Left renal cortex interstitium (tissue), 4 donors: ENCODE measurements at regions not wholly inside any gene's neighbourhood (a gene's known extent, or its start where the extent isn't known, plus 50 kb on each side); places are given as distances from the start of the nearest gene placed in this dataset.

Source experiments
- DNase-seq, 4 donors: peaks; one replicate each; pipeline ENCODE4 v3.0.0-alpha.2; 2013; ENCODE audit warnings: low read depth in 4 of 4, low spot score in 2 of 4, missing footprints in 1 of 4

DNA sequence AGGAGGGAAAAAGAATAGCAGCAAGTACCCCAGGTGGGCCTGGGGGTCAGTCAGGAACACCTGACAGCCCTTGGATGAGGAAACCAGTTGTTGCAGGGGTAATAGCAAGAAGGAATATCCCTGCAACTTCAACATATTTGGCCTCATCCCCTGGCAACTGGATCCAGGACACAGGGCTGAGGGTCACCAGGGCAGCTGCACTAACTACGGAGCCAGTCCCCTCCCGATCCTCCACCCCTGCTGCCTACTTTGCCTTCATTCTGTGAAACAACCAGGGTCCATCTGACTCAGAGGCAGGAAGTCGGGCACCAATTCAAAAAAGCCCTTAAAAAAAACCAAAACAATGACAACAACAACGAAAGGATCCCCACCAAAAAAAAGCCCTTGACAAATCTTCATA, 52.9 kb downstream of the FRMPD3 start:
- no peak for DNase-seq

GRCh38 chrX:107504006-107504405, 54.6 kb downstream of the FRMPD3 start:
- DNase-seq = no peak

DNA sequence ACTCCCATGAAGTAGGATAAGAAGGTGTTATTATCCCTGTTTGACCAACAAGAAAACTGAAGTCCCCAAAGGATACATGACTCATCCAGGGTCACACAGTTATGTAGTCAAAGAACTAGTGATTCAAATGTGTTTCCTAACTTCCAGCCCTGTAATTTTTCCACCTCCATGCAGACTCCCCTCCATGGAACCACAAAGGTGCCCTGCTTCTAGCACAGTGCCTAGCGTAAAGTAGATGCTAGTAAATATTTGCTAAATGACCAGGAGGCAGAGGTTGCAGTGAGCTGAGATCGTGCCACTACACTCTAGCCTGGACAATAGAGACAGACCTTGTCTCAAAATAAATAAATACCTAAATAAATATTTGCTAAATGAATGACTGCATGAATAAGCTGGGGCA, 55.8 kb downstream of the FRMPD3 start:
- no peak for DNase-seq

GRCh38 chrX:107506596-107507031, 57.2 kb downstream of the FRMPD3 start:
- no peak for DNase-seq

DNA sequence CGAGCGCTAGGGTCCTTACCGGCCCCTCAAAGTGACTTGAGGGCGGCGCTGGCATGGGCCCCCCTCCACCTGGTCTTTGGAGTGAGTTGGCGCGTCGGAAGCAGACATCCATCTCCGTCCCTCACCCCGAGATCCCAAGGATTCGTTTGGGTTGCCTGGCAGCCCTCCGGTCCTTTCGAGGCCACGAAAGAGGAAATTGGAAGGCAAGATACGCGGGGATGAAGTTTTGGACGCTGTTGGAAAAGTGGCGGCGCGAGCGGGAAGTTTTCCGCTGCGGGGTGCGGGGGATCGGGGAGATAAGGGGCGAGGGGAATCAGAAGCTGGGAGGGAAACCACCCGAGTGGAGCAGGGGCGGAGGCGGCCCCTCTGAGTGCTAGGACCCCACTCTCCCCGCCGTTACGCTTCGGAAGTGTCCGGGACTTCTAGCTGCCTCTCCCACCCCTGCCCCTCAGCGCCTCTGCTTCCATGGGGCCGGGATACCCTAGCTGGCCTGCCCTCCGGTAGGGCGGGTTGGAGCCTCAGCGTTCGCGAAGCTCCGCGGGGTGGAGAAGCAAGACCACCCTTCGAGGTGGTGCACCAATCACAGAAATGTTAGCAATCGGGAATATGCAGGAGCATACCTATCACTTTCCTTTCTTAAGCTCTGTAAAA, 57.8 kb downstream of the FRMPD3 start:
- no peak for DNase-seq

DNA sequence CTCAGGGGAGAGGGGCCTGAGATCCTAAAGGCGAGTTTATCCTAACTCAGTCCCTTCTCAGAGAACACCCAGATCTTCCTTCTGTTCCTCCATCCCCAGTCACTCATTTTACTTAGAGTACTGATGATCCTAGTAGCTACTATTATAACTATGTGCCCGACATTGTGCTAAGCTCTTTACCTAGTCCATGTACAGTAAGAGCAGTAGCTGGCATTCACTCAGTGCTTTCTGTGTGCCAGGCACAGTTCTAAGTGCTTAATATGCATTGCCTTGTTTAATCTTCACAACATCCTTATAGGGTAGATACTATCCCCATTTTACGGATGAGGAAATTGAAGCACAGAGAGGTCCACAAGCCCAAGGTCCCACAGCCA, 58.3 kb downstream of the FRMPD3 start:
- no peak for DNase-seq

DNA sequence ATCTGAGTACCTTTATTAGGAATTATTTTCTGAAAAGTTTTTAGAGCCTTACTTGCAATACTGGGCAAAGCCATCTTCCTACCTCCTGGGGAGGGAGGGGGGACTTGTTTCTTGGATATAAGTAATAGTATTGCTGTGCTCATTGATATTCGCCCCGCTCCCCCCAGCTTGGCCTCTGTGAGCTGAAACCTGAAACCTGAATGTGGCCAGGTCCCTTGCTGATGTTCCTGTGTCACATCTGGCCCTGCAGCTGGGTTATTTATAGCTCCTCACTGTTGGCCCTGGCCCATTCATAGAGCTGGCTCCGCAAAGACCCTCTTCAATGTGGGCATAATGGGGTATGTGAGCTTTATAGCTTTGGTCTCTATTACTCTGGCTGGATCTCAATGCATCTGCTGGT, 59.5 kb downstream of the FRMPD3 start:
- no peak for DNase-seq

GRCh38 chrX:107514944-107515343, 65.5 kb downstream of the FRMPD3 start:
- DNase-seq = no peak

GRCh38 chrX:107521877-107522586, 72.6 kb downstream of the FRMPD3 start:
- DNase-seq = no peak

- DNase-seq = no peak
Observed at GRCh38 chrX:107522901-107523300, 73.4 kb downstream of the FRMPD3 start.

- no peak for DNase-seq
Observed at GRCh38 chrX:107526141-107526540, 76.7 kb downstream of the FRMPD3 start.

DNA sequence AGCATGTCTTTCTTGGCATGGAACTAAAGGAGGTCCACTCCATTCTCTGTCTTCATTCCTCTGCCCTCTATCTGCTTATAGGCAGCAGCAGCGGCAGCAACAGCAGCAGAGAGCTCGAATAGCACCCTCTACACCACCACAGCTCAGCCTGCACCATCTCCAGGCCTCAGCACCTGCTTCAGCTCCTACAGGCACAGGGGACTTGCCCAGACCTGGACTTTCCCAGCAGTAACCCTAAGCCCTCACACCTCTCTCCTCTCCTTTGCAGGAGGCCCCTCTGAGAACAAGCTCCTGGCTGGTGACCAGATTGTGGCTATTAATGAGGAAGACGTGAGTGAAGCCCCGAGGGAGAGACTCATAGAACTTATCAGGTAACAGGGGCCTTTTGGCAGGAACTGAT, 80.7 kb downstream of the FRMPD3 start:
- DNase-seq = no peak

DNA sequence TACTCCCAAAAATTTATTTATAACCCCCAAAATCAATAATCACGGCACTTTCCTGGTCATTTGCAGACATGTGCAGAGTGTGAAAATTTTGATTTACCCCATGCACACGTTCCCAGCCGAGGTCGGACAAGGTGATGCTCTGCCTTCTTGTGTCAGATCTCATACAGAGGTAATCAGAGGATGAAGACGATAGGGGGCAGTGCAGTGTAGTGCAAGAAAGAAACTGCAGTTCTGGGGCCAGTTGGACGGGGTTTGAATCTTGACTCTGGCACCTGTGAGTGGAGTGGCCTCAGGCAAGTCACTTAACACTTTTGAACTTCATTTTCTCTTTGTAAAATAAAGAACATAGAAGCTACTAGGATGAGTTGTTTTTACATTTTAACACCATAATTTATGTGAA, 88.4 kb downstream of the FRMPD3 start:
- peak in 1 of 4 donors; percentile 2 for DNase-seq

GRCh38 chrX:107541244-107541643, 87.1 kb upstream of the PRPS1 start:
- no peak for DNase-seq

- DNase-seq = no peak
Observed at GRCh38 chrX:107542040-107542439, 86.3 kb upstream of the PRPS1 start.

DNA sequence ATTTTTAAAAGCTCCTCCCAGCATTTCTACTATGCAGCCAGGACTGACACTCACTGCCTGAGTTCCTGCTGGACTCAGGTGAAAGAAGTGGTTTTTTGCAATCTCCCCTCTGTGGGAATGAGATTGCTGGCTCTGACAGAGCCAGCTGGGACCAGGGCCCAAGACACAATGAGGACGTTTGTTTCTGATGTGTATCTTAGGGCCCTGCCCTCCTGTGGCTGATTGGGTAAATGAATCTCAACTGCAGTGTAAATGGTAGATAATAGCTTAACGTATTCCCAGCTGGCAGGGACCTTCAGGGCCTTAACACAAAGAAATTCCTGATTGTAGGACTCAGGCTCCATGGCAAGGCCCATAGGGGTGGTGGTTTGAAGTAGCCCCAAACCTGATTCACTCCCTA, 85.8 kb upstream of the PRPS1 start:
- no peak for DNase-seq

DNA sequence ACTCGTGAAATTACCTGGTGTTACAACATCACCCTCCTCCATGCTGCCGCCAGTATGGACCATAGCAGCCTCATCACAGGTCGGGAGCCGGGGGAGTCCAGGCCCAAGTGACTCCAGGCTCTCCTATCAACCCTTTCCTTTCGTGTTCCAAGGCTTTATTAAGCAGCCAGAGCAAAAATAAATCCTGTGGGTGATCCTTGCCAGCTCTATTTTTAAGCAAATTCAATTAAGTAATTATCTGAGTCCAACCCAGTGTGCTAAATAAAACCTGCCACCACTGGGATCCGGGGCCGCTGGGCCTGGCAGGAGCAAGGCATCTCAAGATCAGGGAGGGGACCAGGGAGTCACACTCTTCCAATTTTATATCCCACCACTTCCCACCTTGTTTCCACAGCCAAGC, 80.7 kb upstream of the PRPS1 start:
- no peak for DNase-seq

DNA sequence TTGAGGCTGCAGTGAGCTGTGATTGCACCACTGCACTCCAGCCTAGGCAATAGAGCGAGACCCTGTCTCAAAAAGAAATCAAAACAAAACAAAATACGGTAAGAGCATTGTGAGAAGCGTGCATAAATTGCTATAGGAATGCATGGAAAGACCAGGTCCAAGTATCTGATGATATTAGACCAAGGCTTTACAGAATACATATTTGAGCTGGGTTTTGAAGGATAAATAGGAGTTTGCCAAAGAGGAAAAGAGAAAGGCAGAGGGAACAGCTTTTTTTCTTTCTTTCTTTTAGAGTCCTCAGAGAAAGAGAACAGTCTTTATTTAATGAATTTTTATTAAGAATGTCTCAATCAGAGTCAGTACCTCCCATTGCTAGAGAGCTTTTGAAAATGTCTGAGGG, 79.5 kb upstream of the PRPS1 start:
- no peak for DNase-seq

DNA sequence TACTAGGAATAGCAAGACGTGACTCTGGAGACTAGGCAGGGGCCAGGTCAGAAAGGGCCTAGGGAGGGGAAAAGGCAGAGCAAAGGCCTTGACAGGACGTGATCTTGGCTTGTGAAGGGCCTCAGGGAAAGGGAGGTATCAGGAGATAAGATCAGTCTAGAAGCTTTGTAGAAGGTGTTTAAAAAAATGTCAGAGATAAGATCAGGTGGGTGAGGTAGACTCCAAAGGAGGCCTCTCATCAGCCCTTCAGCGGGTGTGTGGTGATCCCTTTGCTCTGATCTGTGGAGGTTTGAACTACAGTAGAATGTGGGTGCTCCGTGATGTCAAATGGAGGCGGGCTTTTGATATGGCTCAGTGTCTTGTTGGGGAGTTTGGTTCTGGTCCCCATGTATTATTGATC, 78.8 kb upstream of the PRPS1 start:
- DNase-seq = no peak

- DNase-seq = no peak
Observed at GRCh38 chrX:107551546-107551945, 76.8 kb upstream of the PRPS1 start.

DNA sequence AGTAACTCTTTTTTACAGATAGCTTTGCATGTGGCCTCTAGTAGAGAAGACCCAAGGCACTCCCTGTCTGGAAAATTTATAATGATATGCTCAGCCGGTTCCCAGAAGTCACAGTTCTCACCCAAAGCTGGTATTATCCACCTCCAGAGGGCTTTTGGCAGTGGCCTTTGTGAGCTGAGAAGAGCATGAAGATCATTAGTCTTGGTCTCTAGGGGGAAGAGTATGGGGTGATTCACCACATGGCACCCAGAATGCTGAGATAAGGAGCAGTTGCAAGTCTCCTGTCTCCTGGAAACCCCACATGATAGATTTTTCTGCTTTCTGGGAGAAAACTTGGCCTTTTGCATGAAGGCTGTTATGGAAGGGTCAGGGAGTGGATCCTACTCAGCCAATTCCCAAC, 75.4 kb upstream of the PRPS1 start:
- no peak for DNase-seq

DNA sequence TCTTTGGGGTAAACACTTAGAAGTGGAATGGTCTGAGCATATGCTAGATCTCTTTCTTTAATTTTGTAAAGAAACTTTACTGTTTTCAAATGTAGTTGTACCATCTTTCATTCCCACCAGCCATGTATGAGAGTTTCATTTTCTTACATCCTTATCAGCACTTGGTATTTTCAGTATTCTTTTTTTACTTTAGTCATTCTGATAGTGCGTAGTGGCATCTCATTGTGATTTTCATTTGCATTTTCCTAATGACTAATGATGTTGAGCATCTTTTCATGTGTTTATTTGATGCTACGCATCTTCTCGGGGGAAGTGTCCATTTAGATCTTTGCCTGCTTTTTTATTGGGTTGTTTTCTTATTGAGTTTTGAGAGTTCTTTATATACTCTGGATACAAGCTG, 71.3 kb upstream of the PRPS1 start:
- DNase-seq = no peak

GRCh38 chrX:107559506-107559905, 68.8 kb upstream of the PRPS1 start:
- no peak for DNase-seq
